GM13977 (cell line): ENCODE measurements at regions not wholly inside any gene's neighbourhood (a gene's known extent, or its start where the extent isn't known, plus 50 kb on each side); places are given as distances from the start of the nearest gene placed in this dataset.

Experiments used
- DNase-seq: peaks from one replicate; pipeline ENCODE4 v3.0.0; 2012; ENCODE audit warnings: low spot score
- CTCF ChIP-seq: IDR thresholded peaks from 2 replicates; pipeline ENCODE4 v1.5.1; 2012; ENCODE audit warnings: mild to moderate bottlenecking, control low read depth; ENCODE audit not compliant: insufficient read depth; ENCODE audit errors: extremely low read depth, missing control alignments
- in situ Hi-C: fragments of 300-500 bp; cut with MboI; formaldehyde crosslinking; loops from one replicate; pipeline ENCODE4 v1.12.0; 2022; ENCODE audit warnings: low sequenced_read_pairs, low pct_unique_long_range_greater_than_20kb, mixed read lengths, inconsistent platforms; ENCODE audit not compliant: unreplicated experiment

GRCh38 chr3:31240466-31240865 lies 292.3 kb upstream of the STT3B start:
- in situ Hi-C loops = no loop called here
- no peak for TF ChIP-seq CTCF

GRCh38 chr3:31240874-31241273 lies 291.9 kb upstream of the STT3B start:
- DNase-seq = no peak
- in situ Hi-C loops = no loop called here
- TF ChIP-seq CTCF = no peak

More at GRCh38 chr3:31240466-31240865, 292.3 kb upstream of the STT3B start:
- DNase-seq = no peak

- in situ Hi-C loops = no loop called here
- TF ChIP-seq CTCF = no peak
- DNase-seq = no peak
Measured at GRCh38 chr3:31241533-31241932, 291.2 kb upstream of the STT3B start.

- in situ Hi-C loops = no loop called here
- DNase-seq = no peak
- TF ChIP-seq CTCF = no peak
Measured at GRCh38 chr3:31242026-31242960, 290.4 kb upstream of the STT3B start.

- TF ChIP-seq CTCF = peak; percentile 40
- in situ Hi-C loops = no loop called here
- no peak for DNase-seq
Measured at GRCh38 chr3:31244929-31245817, 287.6 kb upstream of the STT3B start.

GRCh38 chr3:31246293-31247062 lies 286.2 kb upstream of the STT3B start:
- in situ Hi-C loops = no loop called here
- TF ChIP-seq CTCF = no peak
- DNase-seq = no peak
